ENCODE measurements at regions not wholly inside any gene's neighbourhood (a gene's known extent, or its start where the extent isn't known, plus 50 kb on each side); places are given as distances from the start of the nearest gene placed in this dataset.

DNA sequence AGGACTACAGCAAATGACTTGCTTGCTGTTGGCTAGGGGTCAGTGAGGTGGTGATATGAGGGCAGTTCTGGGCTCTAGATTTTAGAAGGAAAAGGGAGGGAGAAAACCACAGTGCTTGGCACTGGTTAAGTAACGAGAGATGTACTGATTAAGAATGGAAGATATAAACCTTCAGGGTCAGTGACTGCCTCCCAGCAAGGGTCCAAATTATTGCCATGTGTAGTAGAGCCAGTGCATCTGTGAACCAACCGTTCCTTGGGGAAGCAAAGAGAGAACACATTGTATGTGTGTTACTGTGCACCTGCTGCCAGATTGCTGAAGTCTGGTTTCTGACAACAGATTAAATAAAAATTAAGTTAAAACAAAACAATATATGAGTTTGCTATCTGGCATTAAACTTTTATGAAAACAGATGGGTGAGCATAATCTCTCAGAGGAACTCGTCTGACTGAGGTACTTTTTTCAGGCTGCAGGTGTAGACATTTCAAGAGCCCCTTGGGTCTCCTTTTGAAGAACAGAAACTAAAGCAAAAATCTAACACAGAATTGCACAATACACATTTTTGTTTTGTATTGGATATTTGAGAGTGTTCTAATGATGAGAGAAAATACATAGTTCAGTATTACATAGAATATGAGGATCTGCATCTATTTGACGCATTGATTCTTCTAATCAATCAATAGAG, 1120.6 kb downstream of the SORCS3 start:
- intact Hi-C loops (cut with DNase I): no loop called here
- no peaks in the 10 kb centered on the region for H3K36me3 ChIP-seq
- H3K9me3 ChIP-seq: no peaks in the 10 kb centered on the region
- H3K27me3 ChIP-seq: no peaks in the 10 kb centered on the region
- no peak overlapping the region for H3K27ac ChIP-seq
- H3K4me1 ChIP-seq: no peaks in the 10 kb centered on the region
- TF ChIP-seq, protein P1, sequence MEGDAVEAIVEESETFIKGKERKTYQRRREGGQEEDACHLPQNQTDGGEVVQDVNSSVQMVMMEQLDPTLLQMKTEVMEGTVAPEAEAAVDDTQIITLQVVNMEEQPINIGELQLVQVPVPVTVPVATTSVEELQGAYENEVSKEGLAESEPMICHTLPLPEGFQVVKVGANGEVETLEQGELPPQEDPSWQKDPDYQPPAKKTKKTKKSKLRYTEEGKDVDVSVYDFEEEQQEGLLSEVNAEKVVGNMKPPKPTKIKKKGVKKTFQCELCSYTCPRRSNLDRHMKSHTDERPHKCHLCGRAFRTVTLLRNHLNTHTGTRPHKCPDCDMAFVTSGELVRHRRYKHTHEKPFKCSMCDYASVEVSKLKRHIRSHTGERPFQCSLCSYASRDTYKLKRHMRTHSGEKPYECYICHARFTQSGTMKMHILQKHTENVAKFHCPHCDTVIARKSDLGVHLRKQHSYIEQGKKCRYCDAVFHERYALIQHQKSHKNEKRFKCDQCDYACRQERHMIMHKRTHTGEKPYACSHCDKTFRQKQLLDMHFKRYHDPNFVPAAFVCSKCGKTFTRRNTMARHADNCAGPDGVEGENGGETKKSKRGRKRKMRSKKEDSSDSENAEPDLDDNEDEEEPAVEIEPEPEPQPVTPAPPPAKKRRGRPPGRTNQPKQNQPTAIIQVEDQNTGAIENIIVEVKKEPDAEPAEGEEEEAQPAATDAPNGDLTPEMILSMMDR (IDR thresholded peaks at IDR 0.05): no peak
- TF ChIP-seq POLR2A (IDR thresholded peaks at IDR 0.05): no peak
- TF ChIP-seq POLR2AphosphoS5 (IDR thresholded peaks at IDR 0.05; ENCODE audit: insufficient read depth in 1 of 2, low read depth in 1 of 2): no peak
- no peak overlapping the region for H3K4me3 ChIP-seq
- DNase-seq (ENCODE audit: extremely low spot score in 2 of 2): no peak

GRCh38 chr10:105759669-105760068, 1118.6 kb downstream of the SORCS3 start:
- Histone ChIP-seq H3K9me3 (no peaks in the 10 kb centered on the region), H3K27ac (no peak overlapping the region), H3K4me3 (no peak overlapping the region), H3K27me3 (no peaks in the 10 kb centered on the region), H3K4me1 (no peaks in the 10 kb centered on the region), H3K36me3 (no peaks in the 10 kb centered on the region)
- no peak for DNase-seq (ENCODE audit: extremely low spot score in 2 of 2)
- TF ChIP-seq POLR2AphosphoS5 (IDR thresholded peaks at IDR 0.05; ENCODE audit: insufficient read depth in 1 of 2, low read depth in 1 of 2) (no peak), POLR2A (IDR thresholded peaks at IDR 0.05) (no peak)
- TF ChIP-seq, protein P1 (IDR thresholded peaks at IDR 0.05): no peak
- intact Hi-C loops (cut with DNase I): no loop called here

- Histone ChIP-seq H3K4me1 (no peaks in the 10 kb centered on the region), H3K36me3 (no peaks in the 10 kb centered on the region), H3K27me3 (no peaks in the 10 kb centered on the region), H3K27ac (no peak overlapping the region), H3K4me3 (no peak overlapping the region), H3K9me3 (no peaks in the 10 kb centered on the region)
- DNase-seq (ENCODE audit: extremely low spot score in 2 of 2): no peak
- no peak for TF ChIP-seq POLR2AphosphoS5 (IDR thresholded peaks at IDR 0.05; ENCODE audit: insufficient read depth in 1 of 2, low read depth in 1 of 2)
- TF ChIP-seq, protein P1 (IDR thresholded peaks at IDR 0.05): no peak
- TF ChIP-seq POLR2A (IDR thresholded peaks at IDR 0.05): no peak
- intact Hi-C loops (cut with DNase I): no loop called here
Measured at GRCh38 chr10:105758209-105758998, 1117.3 kb downstream of the SORCS3 start.

GRCh38 chr10:105757302-105757701, 1116.2 kb downstream of the SORCS3 start:
- intact Hi-C loops (cut with DNase I): no loop called here
- H3K4me3 ChIP-seq: no peak overlapping the region
- TF ChIP-seq POLR2AphosphoS5 (IDR thresholded peaks at IDR 0.05; ENCODE audit: insufficient read depth in 1 of 2, low read depth in 1 of 2): no peak
- TF ChIP-seq POLR2A (IDR thresholded peaks at IDR 0.05): no peak
- TF ChIP-seq, protein P1 (IDR thresholded peaks at IDR 0.05): no peak

GRCh38 chr10:105756386-105756785, 1115.3 kb downstream of the SORCS3 start:
- intact Hi-C loops (cut with DNase I): no loop called here
- Histone ChIP-seq H3K36me3 (no peaks in the 10 kb centered on the region), H3K4me1 (no peaks in the 10 kb centered on the region), H3K27me3 (no peaks in the 10 kb centered on the region), H3K27ac (no peak overlapping the region), H3K4me3 (no peak overlapping the region), H3K9me3 (no peaks in the 10 kb centered on the region)
- TF ChIP-seq POLR2A (IDR thresholded peaks at IDR 0.05): no peak
- TF ChIP-seq, protein P1 (IDR thresholded peaks at IDR 0.05): no peak
- TF ChIP-seq POLR2AphosphoS5 (IDR thresholded peaks at IDR 0.05; ENCODE audit: insufficient read depth in 1 of 2, low read depth in 1 of 2): no peak
- DNase-seq (ENCODE audit: extremely low spot score in 2 of 2): no peak

More at GRCh38 chr10:105757302-105757701, 1116.2 kb downstream of the SORCS3 start:
- Histone ChIP-seq H3K27ac (no peak overlapping the region), H3K27me3 (no peaks in the 10 kb centered on the region), H3K9me3 (no peaks in the 10 kb centered on the region), H3K4me1 (no peaks in the 10 kb centered on the region), H3K36me3 (no peaks in the 10 kb centered on the region)
- DNase-seq (ENCODE audit: extremely low spot score in 2 of 2): no peak
